DOHH2 (cell line): ENCODE measurements at regions not wholly inside any gene's neighbourhood (a gene's known extent, or its start where the extent isn't known, plus 50 kb on each side); places are given as distances from the start of the nearest gene placed in this dataset.

Experiments
- H3F3A ChIP-seq: fragments of 200-600 bp; sonication (generic), shearing (Covaris generic); 2 replicates; pipeline ENCODE4 v1.6.0; 2016; ENCODE audit warnings: antibody characterized with exemption, mild to moderate bottlenecking; ENCODE audit not compliant: control insufficient read depth, insufficient read depth
- H3K27ac ChIP-seq: fragments of 200-600 bp; sonication (generic); 2 replicates; pipeline ENCODE4 v1.5.1; 2014; ENCODE audit warnings: low read depth, mild to moderate bottlenecking, low read length, moderate library complexity
- H3K27me3 ChIP-seq: fragments of 200-600 bp; sonication (generic); 2 replicates; pipeline ENCODE4 v1.6.1; 2014; ENCODE audit warnings: mild to moderate bottlenecking, low read length, mixed read lengths; ENCODE audit not compliant: control insufficient read depth
- H3K36me3 ChIP-seq: fragments of 200-600 bp; sonication (generic); 2 replicates; pipeline ENCODE4 v1.6.1; 2014; ENCODE audit warnings: mild to moderate bottlenecking, low read length, moderate library complexity, mixed read lengths; ENCODE audit not compliant: control insufficient read depth
- H3K4me1 ChIP-seq: fragments of 200-600 bp; sonication (generic); 2 replicates; pipeline ENCODE4 v1.6.1; 2014; ENCODE audit warnings: mild to moderate bottlenecking, low read length, mixed read lengths; ENCODE audit not compliant: control insufficient read depth
- H3K4me2 ChIP-seq: fragments of 200-600 bp; sonication (generic); 2 replicates; pipeline ENCODE4 v1.6.0; 2014; ENCODE audit warnings: mild to moderate bottlenecking, low read length, moderate library complexity
- H3K4me3 ChIP-seq: fragments of 200-600 bp; sonication (generic); 2 replicates; pipeline ENCODE4 v1.5.1; 2014; ENCODE audit warnings: mild to moderate bottlenecking, low read length, mixed read lengths
- H3K79me2 ChIP-seq: fragments of 200-600 bp; sonication (generic); 2 replicates; pipeline ENCODE4 v1.6.1; 2014; ENCODE audit warnings: mild to moderate bottlenecking, low read length, mixed read lengths; ENCODE audit not compliant: control insufficient read depth
- H3K9me2 ChIP-seq: fragments of 200-600 bp; sonication (generic); replicated peaks from 2 replicates; pipeline ENCODE4 v1.6.1; 2014; ENCODE audit warnings: mild to moderate bottlenecking, low read length, mixed read lengths; ENCODE audit not compliant: control insufficient read depth
- H3K9me3 ChIP-seq: fragments of 200-600 bp; sonication (generic); 2 replicates; pipeline ENCODE4 v1.6.1; 2014; ENCODE audit warnings: antibody characterized with exemption, low read length, mixed read lengths; ENCODE audit not compliant: control insufficient read depth, insufficient read depth
- H4K20me1 ChIP-seq: fragments of 200-600 bp; sonication (generic); 2 replicates; pipeline ENCODE4 v1.6.0; 2014; ENCODE audit warnings: low read depth, mild to moderate bottlenecking, antibody characterized with exemption, low read length, moderate library complexity; ENCODE audit not compliant: control insufficient read depth, insufficient read depth
- CTCF ChIP-seq: fragments of 200-600 bp; sonication (generic); IDR thresholded peaks from one replicate; pipeline ENCODE4 v1.5.1; 2014; ENCODE audit warnings: antibody characterized with exemption, mild to moderate bottlenecking, low read depth, low read length; ENCODE audit not compliant: poor library complexity, severe bottlenecking
- EZH2phosphoT487 ChIP-seq: fragments of 200-600 bp; sonication (generic); IDR thresholded peaks from 2 replicates; pipeline ENCODE4 v1.6.1; 2017; ENCODE audit warnings: borderline replicate concordance, mild to moderate bottlenecking, antibody characterized with exemption, low read length, moderate library complexity, mixed read lengths

GRCh38 chr17:72520665-72521303 lies 400.0 kb downstream of the SOX9 start:
- Histone ChIP-seq H3K27me3 (peaks cover 16% of the 10 kb centered on the region), H3K9me3 (no peaks in the 10 kb centered on the region), H3K4me3 (no peak overlapping the region), H3K27ac (no peak overlapping the region), H3K79me2 (no peaks in the 10 kb centered on the region), H3K36me3 (no peaks in the 10 kb centered on the region), H4K20me1 (no peaks in the 10 kb centered on the region), H3K4me2 (no peak overlapping the region), H3K9me2 (no peaks in the 10 kb centered on the region), H3F3A (no peaks in the 10 kb centered on the region), H3K4me1 (no peaks in the 10 kb centered on the region)
- no peak for TF ChIP-seq EZH2phosphoT487
- no peak for TF ChIP-seq CTCF

GRCh38 chr17:72523491-72523890 lies 402.7 kb downstream of the SOX9 start:
- Histone ChIP-seq H3K79me2 (no peaks in the 10 kb centered on the region), H3K27ac (no peak overlapping the region), H3K9me3 (no peaks in the 10 kb centered on the region), H3K9me2 (no peaks in the 10 kb centered on the region), H4K20me1 (no peaks in the 10 kb centered on the region), H3K36me3 (no peaks in the 10 kb centered on the region), H3K4me3 (no peak overlapping the region), H3K4me2 (no peak overlapping the region), H3K27me3 (no peaks in the 10 kb centered on the region), H3F3A (no peaks in the 10 kb centered on the region), H3K4me1 (no peaks in the 10 kb centered on the region)
- TF ChIP-seq EZH2phosphoT487 (no peak), CTCF (no peak)

- no peaks in the 10 kb centered on the region for H3K9me2 ChIP-seq
- H3K36me3 ChIP-seq = no peaks in the 10 kb centered on the region
- no peaks in the 10 kb centered on the region for H3K79me2 ChIP-seq
- no peak overlapping the region for H3K4me3 ChIP-seq
- no peak overlapping the region for H3K27ac ChIP-seq
- no peaks in the 10 kb centered on the region for H3K4me1 ChIP-seq
- H3F3A ChIP-seq = no peaks in the 10 kb centered on the region
- H4K20me1 ChIP-seq = no peaks in the 10 kb centered on the region
- H3K27me3 ChIP-seq = no peaks in the 10 kb centered on the region
- TF ChIP-seq EZH2phosphoT487 (no peak), CTCF (no peak)
- no peak overlapping the region for H3K4me2 ChIP-seq
- no peaks in the 10 kb centered on the region for H3K9me3 ChIP-seq
Measured at GRCh38 chr17:72525225-72526015, 404.6 kb downstream of the SOX9 start.
